DND-41 (cell line): ENCODE measurements at regions not wholly inside any gene's neighbourhood (a gene's known extent, or its start where the extent isn't known, plus 50 kb on each side); places are given as distances from the start of the nearest gene placed in this dataset.

ENCODE experiments used
- ATAC-seq: fragments of 200-7000 bp; cut with Tn5 transposase; 3 replicates; pipeline ENCODE4 v1.9.1; 2021; ENCODE audit warnings: low read depth; ENCODE audit not compliant: insufficient read depth
- DNase-seq: peaks from one replicate; pipeline ENCODE4 v3.0.0-alpha.2; 2020
- H2AFZ ChIP-seq: 2 replicates; pipeline ENCODE4 v1.6.0; 2012; ENCODE audit warnings: low read depth, low read length
- H3K27ac ChIP-seq: 2 replicates; pipeline ENCODE4 v1.5.1; 2012; ENCODE audit warnings: low read length, inconsistent platforms
- H3K27me3 ChIP-seq: fragments of 200-600 bp; sonication (generic); 2 replicates; pipeline ENCODE4 v1.6.0; 2012; ENCODE audit warnings: low read length, mild to moderate bottlenecking, inconsistent platforms; ENCODE audit not compliant: insufficient read depth, poor library complexity
- H3K36me3 ChIP-seq: 2 replicates; pipeline ENCODE4 v1.5.1; 2012; ENCODE audit warnings: low read length, inconsistent platforms; ENCODE audit not compliant: insufficient read depth
- H3K4me1 ChIP-seq: 2 replicates; pipeline ENCODE4 v1.5.1; 2012; ENCODE audit warnings: mild to moderate bottlenecking, low read length; ENCODE audit not compliant: insufficient read depth
- H3K4me2 ChIP-seq: 2 replicates; pipeline ENCODE4 v1.6.0; 2012; ENCODE audit warnings: mild to moderate bottlenecking, moderate library complexity, low read length, inconsistent platforms; ENCODE audit not compliant: insufficient read depth
- H3K4me3 ChIP-seq, 2 experiments: fragments of 200-600 bp in 1 of 2; shearing (Covaris generic) in 1 of 2; 2 replicates each; pipeline ENCODE4 v1.5.1; 2012 to 2016; ENCODE audit warnings: inconsistent platforms in 2 of 2, low read length in 2 of 2, mild to moderate bottlenecking in 2 of 2, low read depth in 1 of 2, moderate library complexity in 1 of 2
- H3K79me2 ChIP-seq: 2 replicates; pipeline ENCODE4 v1.6.0; 2012; ENCODE audit warnings: low read length, inconsistent platforms; ENCODE audit not compliant: insufficient read depth
- H3K9ac ChIP-seq: 2 replicates; pipeline ENCODE4 v1.6.0; 2012; ENCODE audit warnings: low read depth, mild to moderate bottlenecking, inconsistent platforms, low read length, moderate library complexity
- H3K9me3 ChIP-seq: 2 replicates; pipeline ENCODE4 v1.5.1; 2012; ENCODE audit warnings: low read length, moderate library complexity, mild to moderate bottlenecking, inconsistent platforms; ENCODE audit not compliant: insufficient read depth, severe bottlenecking
- H4K20me1 ChIP-seq: 2 replicates; pipeline ENCODE4 v1.6.0; 2012; ENCODE audit warnings: low read length; ENCODE audit not compliant: insufficient read depth
- CTCF ChIP-seq: IDR thresholded peaks from 2 replicates; pipeline ENCODE4 v1.5.1; 2012; ENCODE audit warnings: borderline replicate concordance, low read length, moderate library complexity, mild to moderate bottlenecking; ENCODE audit not compliant: poor library complexity, severe bottlenecking; ENCODE audit errors: extremely low read depth
- EZH2 ChIP-seq: IDR thresholded peaks from 3 replicates; pipeline ENCODE4 v1.6.1; 2012; ENCODE audit warnings: borderline replicate concordance, low read depth, mild to moderate bottlenecking, moderate library complexity, low read length, inconsistent platforms; ENCODE audit not compliant: severe bottlenecking

GRCh38 chr12:23169012-23169695 is 544.2 kb downstream of the ETNK1 start:
- TF ChIP-seq EZH2 (no peak), CTCF (no peak)
- no peaks in the 10 kb centered on the region for H3K4me1 ChIP-seq
- ATAC-seq (no peak), DNase-seq (no peak)
- H3K9me3 ChIP-seq: no peaks in the 10 kb centered on the region
- H3K27ac ChIP-seq: no peak overlapping the region
- no peak overlapping the region for H3K4me2 ChIP-seq
- H3K79me2 ChIP-seq: no peaks in the 10 kb centered on the region
- no peaks in the 10 kb centered on the region for H3K27me3 ChIP-seq
- no peak overlapping the region for H3K4me3 ChIP-seq
- H3K36me3 ChIP-seq: no peaks in the 10 kb centered on the region
- H2AFZ ChIP-seq: no peak overlapping the region
- H4K20me1 ChIP-seq: no peaks in the 10 kb centered on the region
- no peak overlapping the region for H3K9ac ChIP-seq

GRCh38 chr12:23169696-23170013 is 544.7 kb downstream of the ETNK1 start:
- ATAC-seq (no peak), DNase-seq (no peak)
- H3K27ac ChIP-seq: no peak overlapping the region
- no peaks in the 10 kb centered on the region for H3K4me1 ChIP-seq
- H3K36me3 ChIP-seq: no peaks in the 10 kb centered on the region
- H2AFZ ChIP-seq: no peak overlapping the region
- TF ChIP-seq CTCF (no peak), EZH2 (no peak)
- no peak overlapping the region for H3K9ac ChIP-seq
- no peaks in the 10 kb centered on the region for H3K9me3 ChIP-seq
- H3K4me2 ChIP-seq: no peak overlapping the region
- H4K20me1 ChIP-seq: no peaks in the 10 kb centered on the region
- H3K27me3 ChIP-seq: no peaks in the 10 kb centered on the region
- no peak overlapping the region for H3K4me3 ChIP-seq
- no peaks in the 10 kb centered on the region for H3K79me2 ChIP-seq

DNA sequence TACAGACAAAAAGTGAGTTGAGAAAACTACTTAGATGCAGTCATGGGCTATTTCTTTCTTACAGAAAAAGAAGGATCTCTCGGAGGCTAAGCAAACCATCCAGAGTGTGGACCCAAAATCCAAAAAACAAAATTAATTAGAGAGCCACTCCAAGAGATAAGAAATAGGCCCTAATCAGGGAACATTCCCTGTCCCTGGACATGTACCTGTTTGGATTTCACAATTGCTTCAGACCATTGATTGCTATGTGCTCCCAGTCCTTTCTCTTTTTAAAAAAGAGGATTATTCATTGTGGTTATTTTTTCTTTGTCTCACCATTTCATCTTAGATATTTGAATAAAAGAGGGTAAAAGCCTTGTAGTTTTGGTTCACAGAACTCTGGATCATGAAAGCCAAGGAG is 549.9 kb downstream of the ETNK1 start:
- ATAC-seq (no peak), DNase-seq (no peak)
- Histone ChIP-seq H3K27ac (no peak overlapping the region), H3K79me2 (no peaks in the 10 kb centered on the region), H3K9ac (no peak overlapping the region), H4K20me1 (no peaks in the 10 kb centered on the region), H2AFZ (no peak overlapping the region), H3K4me1 (no peaks in the 10 kb centered on the region), H3K4me2 (no peak overlapping the region), H3K36me3 (no peaks in the 10 kb centered on the region), H3K4me3 (no peak overlapping the region), H3K9me3 (no peaks in the 10 kb centered on the region), H3K27me3 (no peaks in the 10 kb centered on the region)
- no peak for TF ChIP-seq CTCF
- no peak for TF ChIP-seq EZH2

- no peaks in the 10 kb centered on the region for H3K79me2 ChIP-seq
- no peak for ATAC-seq
- H3K4me1 ChIP-seq: no peaks in the 10 kb centered on the region
- H2AFZ ChIP-seq: no peak overlapping the region
- no peak overlapping the region for H3K4me3 ChIP-seq
- H4K20me1 ChIP-seq: no peaks in the 10 kb centered on the region
- DNase-seq: no peak
- H3K27me3 ChIP-seq: no peaks in the 10 kb centered on the region
- no peak overlapping the region for H3K4me2 ChIP-seq
- H3K9ac ChIP-seq: no peak overlapping the region
- H3K27ac ChIP-seq: no peak overlapping the region
- TF ChIP-seq CTCF: no peak
- no peak for TF ChIP-seq EZH2
- no peaks in the 10 kb centered on the region for H3K9me3 ChIP-seq
- H3K36me3 ChIP-seq: no peaks in the 10 kb centered on the region
Observed at GRCh38 chr12:23185346-23185745, 560.4 kb downstream of the ETNK1 start.
